ENCODE measurements at regions not wholly inside any gene's neighbourhood (a gene's known extent, or its start where the extent isn't known, plus 50 kb on each side); places are given as distances from the start of the nearest gene placed in this dataset.

DNA sequence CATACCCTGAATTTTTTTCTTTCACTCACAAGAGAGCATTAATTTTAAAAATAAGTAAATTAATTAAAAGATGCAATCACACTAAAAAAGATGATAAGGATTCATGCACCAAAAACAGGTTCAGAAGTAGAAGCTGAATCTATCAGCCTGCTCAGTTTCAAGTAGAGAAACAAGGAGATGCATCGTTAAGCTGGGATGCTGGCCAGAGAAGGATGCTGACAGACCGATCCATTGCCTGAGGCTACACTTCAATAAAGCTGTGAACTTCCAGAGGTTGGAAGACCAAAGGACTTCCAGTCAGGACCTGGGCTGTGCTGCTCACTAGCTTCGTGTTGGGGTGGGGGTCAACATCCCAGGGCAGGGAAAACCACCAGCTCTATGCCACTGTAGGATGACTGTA is 457.7 kb downstream of the EFNA5 start:
- no peak for DNase-seq

- no peak for DNase-seq
Observed at GRCh38 chr5:107211630-107212029, 459.1 kb downstream of the EFNA5 start.

DNA sequence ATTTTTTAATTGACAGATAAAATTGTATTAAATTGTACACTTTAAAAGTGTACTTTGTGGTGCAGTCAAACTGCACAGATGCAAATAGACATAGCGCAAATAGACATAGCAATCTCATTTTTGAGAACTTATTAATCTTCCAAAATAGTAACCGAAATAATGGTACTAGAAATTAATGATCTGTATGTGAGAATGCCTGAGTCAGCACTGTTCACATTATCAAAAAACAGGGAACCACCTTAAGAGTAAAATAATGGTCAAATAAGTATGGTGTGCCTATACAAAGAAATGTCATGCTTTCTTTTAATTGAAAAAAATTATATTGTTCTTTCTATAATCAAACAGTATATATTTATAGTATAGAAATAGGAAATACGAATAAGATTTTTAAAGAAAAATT is 461.9 kb downstream of the EFNA5 start:
- DNase-seq, result no peak

DNA sequence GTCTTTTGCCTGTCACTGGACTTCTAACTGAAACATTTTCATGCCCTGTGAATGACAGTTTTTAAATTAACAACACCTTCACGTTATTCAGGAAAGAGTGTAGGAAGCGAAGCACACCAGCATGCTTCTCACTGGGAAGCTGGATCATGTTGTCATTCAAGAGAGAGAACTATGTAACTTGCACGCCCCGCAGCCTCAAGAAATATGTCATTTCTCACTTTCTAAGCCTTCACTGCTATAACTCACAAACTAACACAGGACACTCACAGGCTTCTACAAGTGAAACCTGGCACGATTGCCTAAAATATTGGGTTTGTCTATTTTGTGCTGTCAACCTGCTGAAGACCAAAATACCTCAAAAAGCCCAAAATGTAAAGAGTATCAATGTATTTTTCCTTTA is 466.3 kb downstream of the EFNA5 start:
- no peak for DNase-seq

GRCh38 chr5:107203243-107203642 is 467.5 kb downstream of the EFNA5 start:
- DNase-seq, result no peak

GRCh38 chr5:107199756-107200155 is 471.0 kb downstream of the EFNA5 start:
- DNase-seq, result no peak

GRCh38 chr5:107196500-107197059 is 474.2 kb downstream of the EFNA5 start:
- no peak for DNase-seq

- no peak for DNase-seq
Observed at GRCh38 chr5:107195890-107196395, 474.8 kb downstream of the EFNA5 start.

DNA sequence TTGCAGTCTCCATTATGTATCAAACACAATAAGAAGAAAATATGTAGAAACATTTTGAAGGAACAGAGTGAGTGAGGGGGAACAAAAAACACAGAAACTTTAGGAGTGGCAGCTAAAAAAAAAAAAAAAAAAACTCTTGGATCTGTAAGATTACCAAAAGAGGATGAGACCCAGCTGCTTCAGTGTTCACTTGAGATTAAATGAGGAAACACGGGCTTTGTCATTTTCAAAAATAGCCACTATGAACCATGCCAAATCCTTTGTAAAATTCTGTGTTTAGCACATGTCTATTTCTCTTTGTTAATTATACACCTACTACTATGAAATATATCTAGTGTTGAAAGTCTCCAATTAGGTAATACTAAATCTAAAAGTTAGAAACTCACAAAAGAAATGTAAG is 485.9 kb downstream of the EFNA5 start:
- no peak for DNase-seq

DNA sequence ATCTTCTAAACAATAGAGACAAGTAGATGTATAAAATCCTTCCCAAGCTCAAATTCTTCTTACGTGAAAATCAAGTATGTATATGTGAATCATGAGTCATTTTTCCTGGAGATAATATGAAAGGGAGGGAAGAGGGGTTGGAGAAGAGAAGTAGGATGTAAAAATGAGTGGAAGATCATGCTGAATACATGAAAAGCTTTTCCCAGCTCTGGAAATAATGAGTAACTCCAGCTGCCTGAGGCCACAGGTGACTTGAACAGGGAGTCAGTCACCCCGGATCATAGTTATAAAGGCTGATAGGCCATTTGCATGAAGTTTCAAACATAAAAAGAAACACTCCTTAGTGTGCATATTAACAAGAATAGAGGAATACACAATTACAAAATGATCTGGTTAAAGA is 486.7 kb downstream of the EFNA5 start:
- no peak for DNase-seq

DNA sequence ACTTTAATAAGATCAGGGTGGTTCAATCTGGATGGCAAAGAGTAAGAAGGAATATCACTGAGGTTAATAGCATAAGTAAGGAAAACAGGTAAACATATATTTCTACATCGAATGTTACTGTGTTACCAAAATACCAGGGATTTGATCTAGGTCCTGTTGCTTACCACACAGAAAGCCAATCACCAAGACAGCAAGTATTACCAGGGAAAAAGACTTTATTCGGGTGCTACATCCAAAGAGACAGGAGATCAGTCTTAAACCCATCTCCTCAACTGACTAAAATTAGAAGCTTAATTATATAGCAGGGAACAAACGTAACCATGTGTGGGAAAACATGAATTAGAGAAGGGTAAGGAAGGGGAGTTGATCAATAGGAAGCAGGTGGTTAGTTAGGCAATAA is 500.1 kb downstream of the EFNA5 start:
- DNase-seq, result no peak

DNA sequence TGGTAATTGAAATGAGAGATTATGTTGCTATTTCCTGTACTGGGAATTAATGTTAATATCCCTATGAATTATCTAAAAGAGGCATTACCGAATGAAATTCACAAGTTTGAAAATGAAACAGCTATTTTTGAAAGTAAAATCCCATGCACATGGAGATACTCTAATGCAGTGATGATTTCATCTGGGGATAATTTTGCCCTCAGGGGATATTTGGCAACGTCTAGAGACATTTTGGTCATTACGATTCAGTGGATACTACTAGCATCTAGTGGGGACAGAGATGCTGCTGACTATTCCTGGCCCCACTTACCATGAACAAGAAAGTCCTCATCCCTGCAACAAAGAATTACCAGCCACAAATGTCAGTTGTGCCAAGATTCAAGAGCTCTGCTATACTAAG is 500.9 kb downstream of the EFNA5 start:
- no peak for DNase-seq

DNA sequence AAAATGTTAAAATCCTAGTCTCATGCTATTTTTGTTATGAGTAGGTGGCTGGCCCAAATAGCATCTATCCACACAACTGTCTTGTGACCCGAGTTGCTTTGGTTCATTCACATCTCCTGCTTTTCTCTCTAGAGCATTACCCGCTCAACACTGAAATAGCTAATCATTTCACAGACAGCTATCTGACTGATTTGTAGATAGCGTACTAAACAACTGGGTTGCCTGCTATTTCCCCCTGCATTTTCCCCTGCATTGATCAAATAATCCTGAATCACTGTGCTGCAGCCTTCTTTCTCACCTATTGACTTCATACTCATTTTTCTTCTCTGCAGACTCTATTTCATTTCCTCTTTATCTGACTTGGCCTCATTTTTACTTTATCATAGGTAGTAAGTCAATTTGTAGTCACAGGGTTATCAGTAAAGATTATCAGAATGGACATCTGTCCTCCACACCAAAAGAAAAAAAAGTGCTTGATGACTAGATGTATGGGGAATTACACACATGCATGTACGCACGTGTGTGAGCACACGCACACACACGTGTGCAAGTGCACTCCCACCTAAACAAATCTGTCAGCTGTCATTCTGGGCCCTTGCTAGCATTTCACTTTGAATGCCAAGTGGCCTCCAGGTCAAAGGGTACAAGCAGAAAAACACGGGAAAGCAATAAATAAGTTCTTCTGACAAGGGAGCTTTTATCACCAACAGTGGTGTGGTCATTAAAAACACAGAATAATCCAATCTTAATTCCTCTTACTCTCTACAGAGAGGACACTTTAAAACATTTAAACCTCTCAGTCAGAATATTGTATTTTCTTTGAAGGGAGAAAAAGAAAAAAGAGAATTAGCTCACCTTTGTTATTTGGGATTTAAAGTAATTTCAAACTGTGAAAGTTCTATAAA is 501.6 kb downstream of the EFNA5 start:
- no peak for DNase-seq

- DNase-seq, result no peak
Observed at GRCh38 chr5:107168086-107168485, 502.7 kb downstream of the EFNA5 start.

DNA sequence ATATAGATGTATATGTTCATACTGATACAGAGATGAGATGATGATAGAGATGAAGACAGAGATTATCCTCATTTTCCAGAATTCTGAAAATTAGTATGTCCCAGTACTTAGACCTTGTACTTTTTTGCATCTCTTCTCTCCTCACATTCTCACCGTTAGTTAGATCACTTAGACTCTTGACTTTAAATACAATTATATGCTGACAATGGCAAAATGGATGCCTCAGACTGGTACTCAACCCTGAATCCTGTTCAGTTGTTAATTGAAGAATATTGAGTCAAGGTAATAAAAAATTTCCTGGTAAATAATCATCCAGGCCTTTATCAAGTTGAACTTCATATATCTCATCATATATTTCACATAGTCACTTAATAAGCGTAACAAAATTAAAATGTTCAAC is 505.4 kb downstream of the EFNA5 start:
- no peak for DNase-seq

GRCh38 chr5:107157809-107158208 is 512.9 kb downstream of the EFNA5 start:
- DNase-seq, result no peak

- no peak for DNase-seq
Observed at GRCh38 chr5:107155707-107156106, 515.0 kb downstream of the EFNA5 start.

DNA sequence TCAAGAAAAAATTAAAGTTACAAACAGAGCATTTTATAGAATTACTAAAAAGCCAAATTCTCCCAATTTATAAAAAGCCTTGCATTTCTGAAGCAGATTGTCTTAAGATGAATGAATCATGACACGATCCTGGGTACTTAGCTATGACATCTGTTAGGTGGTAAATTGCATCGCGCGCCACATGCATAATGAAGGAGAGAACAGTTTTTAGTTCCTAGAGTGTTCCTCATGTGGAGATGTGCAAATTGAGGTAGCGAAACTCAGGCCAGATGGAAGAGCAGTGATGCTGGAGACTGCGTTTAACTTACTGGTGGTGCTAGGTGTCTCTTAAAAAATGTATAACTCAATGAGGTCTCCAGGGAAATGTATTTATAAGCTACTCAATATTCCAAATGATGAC is 516.1 kb downstream of the EFNA5 start:
- no peak for DNase-seq

GRCh38 chr5:107153283-107153682 is 517.5 kb downstream of the EFNA5 start:
- no peak for DNase-seq

GRCh38 chr5:107149243-107150005 is 521.3 kb downstream of the EFNA5 start:
- DNase-seq, result no peak

- DNase-seq, result no peak
Observed at GRCh38 chr5:107147589-107147988, 523.1 kb downstream of the EFNA5 start.

- DNase-seq, result no peak
Observed at GRCh38 chr5:107146901-107147300, 523.8 kb downstream of the EFNA5 start.

- DNase-seq, result no peak
Observed at GRCh38 chr5:107135391-107135790, 535.3 kb downstream of the EFNA5 start.

DNA sequence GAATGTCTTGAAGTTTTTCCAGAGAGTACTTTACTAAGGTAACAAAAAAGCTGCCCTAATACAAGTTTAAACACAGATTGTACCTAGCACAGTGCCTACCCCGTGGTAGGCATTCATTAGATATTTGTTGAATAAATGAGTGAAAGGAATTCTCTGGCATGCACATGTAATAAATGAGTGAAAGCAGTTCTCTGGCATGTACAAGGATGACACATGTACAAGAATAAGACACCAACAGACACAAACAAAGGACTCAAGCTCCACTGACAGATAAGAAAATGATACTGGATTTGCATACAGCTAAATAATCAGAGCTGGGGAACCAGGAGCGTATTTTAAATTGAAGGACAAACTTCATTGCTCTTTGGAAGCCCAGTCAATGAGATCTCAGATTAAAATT is 535.8 kb downstream of the EFNA5 start:
- DNase-seq, result no peak

Measured in activated gamma-delta T cell (primary cell).